SK-N-SH (cell line): ENCODE measurements at regions not wholly inside any gene's neighbourhood (a gene's known extent, or its start where the extent isn't known, plus 50 kb on each side); places are given as distances from the start of the nearest gene placed in this dataset.

Source experiments
- CTCF ChIA-PET: fragments of 300-600, 350-600 bp; formaldehyde crosslinking; extraction: SDS; loops from one replicate; lab custom pipeline; 2021; lab: Yijun Ruan, JAX
- POLR2A ChIA-PET: fragments of 350-600 bp; sonication (Branson Sonifier 250); formaldehyde crosslinking; extraction: SDS; loops from one replicate; lab custom pipeline; 2020; ENCODE audit warnings: antibody characterized with exemption, inconsistent platforms; lab: Yijun Ruan, JAX
- DNase-seq: peaks from one replicate; pipeline ENCODE4 v3.0.0; 2012
- H2AFZ ChIP-seq: fragments of 200-600 bp; sonication (generic); 2 replicates; pipeline ENCODE4 v1.8.1; 2016; ENCODE audit warnings: antibody characterized with exemption, mild to moderate bottlenecking, low read depth
- H3F3A ChIP-seq: fragments of 200-600 bp; sonication (generic); replicated peaks from 2 replicates; pipeline ENCODE3; 2016; ENCODE audit warnings: antibody characterized with exemption, mild to moderate bottlenecking; ENCODE audit not compliant: insufficient read depth
- H3K27ac ChIP-seq, 2 experiments: fragments of 200-500 bp in 1 of 2; fragments of 200-600 bp in 1 of 2; sonication (Bioruptor generic) in 1 of 2; sonication (generic), shearing (Covaris generic) in 1 of 2; 2 replicates each; pipeline versions ENCODE4 v1.5.1 to v1.6.1; 2014 to 2016; ENCODE audit warnings: low read depth in 2 of 2, inconsistent platforms in 1 of 2, low read length in 1 of 2, mild to moderate bottlenecking in 1 of 2, mixed read lengths in 1 of 2
- H3K27me3 ChIP-seq: fragments of 200-600 bp; sonication (generic), shearing (Covaris generic); 2 replicates; pipeline ENCODE4 v1.6.1; 2016; ENCODE audit warnings: mixed run types; ENCODE audit not compliant: insufficient read depth
- H3K36me3 ChIP-seq, 2 experiments: fragments of 200-500 bp in 1 of 2; fragments of 200-600 bp in 1 of 2; sonication (Bioruptor generic) in 1 of 2; sonication (generic) in 1 of 2; replicated peaks in 1 of 2; 2 replicates each; pipeline versions ENCODE3 to v1.5.1; 2014 to 2016; ENCODE audit warnings: low read length in 1 of 2, mild to moderate bottlenecking in 1 of 2; ENCODE audit not compliant: insufficient read depth in 2 of 2, control insufficient read depth in 1 of 2
- H3K4me1 ChIP-seq, 2 experiments: fragments of 200-500 bp in 1 of 2; fragments of 200-600 bp in 1 of 2; sonication (Bioruptor generic) in 1 of 2; sonication (generic), shearing (Covaris generic) in 1 of 2; 2 replicates each; pipeline versions ENCODE4 v1.5.1 to v1.6.1; 2014 to 2016; ENCODE audit warnings: low read depth in 1 of 2, low read length in 1 of 2, mixed run types in 1 of 2; ENCODE audit not compliant: insufficient read depth in 2 of 2, control insufficient read depth in 1 of 2
- H3K4me2 ChIP-seq: fragments of 200-600 bp; sonication (generic), shearing (Covaris generic); 2 replicates; pipeline ENCODE4 v1.6.1; 2017; ENCODE audit warnings: mixed run types
- H3K4me3 ChIP-seq, 2 experiments: fragments of 200-500 bp in 1 of 2; fragments of 200-600 bp in 1 of 2; sonication (Bioruptor generic) in 1 of 2; sonication (generic), shearing (Covaris generic) in 1 of 2; 2 replicates each; pipeline versions ENCODE4 v1.5.1 to v1.8.1; 2014 to 2016; ENCODE audit warnings: low read depth in 2 of 2, inconsistent platforms in 1 of 2, low read length in 1 of 2, mild to moderate bottlenecking in 1 of 2, mixed read lengths in 1 of 2, moderate library complexity in 1 of 2
- H3K79me2 ChIP-seq: fragments of 200-600 bp; sonication (generic); 2 replicates; pipeline ENCODE4 v1.8.1; 2017; ENCODE audit warnings: mild to moderate bottlenecking; ENCODE audit not compliant: insufficient read depth
- H3K9ac ChIP-seq: fragments of 200-600 bp; sonication (generic); 2 replicates; pipeline ENCODE4 v1.6.1; 2017; ENCODE audit warnings: mixed run types
- H3K9me2 ChIP-seq: fragments of 200-600 bp; sonication (generic); 2 replicates; pipeline ENCODE4 v1.6.1; 2017; ENCODE audit warnings: mixed run types
- H3K9me3 ChIP-seq: fragments of 200-600 bp; sonication (generic); 2 replicates; pipeline ENCODE4 v1.6.1; 2017; ENCODE audit warnings: mixed run types, mild to moderate bottlenecking, moderate library complexity
- H4K20me1 ChIP-seq: fragments of 200-600 bp; sonication (generic); 2 replicates; pipeline ENCODE4 v1.6.1; 2017; ENCODE audit warnings: mild to moderate bottlenecking, mixed run types; ENCODE audit not compliant: insufficient read depth
- ELF1 ChIP-seq: IDR thresholded peaks from 2 replicates; pipeline ENCODE4 v1.4.0; 2012
- FOSL2 ChIP-seq: IDR thresholded peaks from 2 replicates; pipeline ENCODE4 v1.4.0; 2012; ENCODE audit warnings: low read depth, mild to moderate bottlenecking, moderate library complexity, borderline replicate concordance
- FOXJ3 ChIP-seq: sonication (generic); formaldehyde crosslinking; IDR thresholded peaks from 2 replicates; pipeline ENCODE4 v1.5.1; 2020; ENCODE audit warnings: mild to moderate bottlenecking, missing genetic modification reagents
- FOXM1 ChIP-seq: IDR thresholded peaks from 2 replicates; pipeline ENCODE4 v1.4.0; 2012; ENCODE audit warnings: low read depth, mild to moderate bottlenecking
- GABPA ChIP-seq: IDR thresholded peaks from 2 replicates; pipeline ENCODE4 v1.4.0; 2012; ENCODE audit warnings: low read depth, mild to moderate bottlenecking
- GATA2 ChIP-seq: sonication (generic); formaldehyde crosslinking; IDR thresholded peaks from 2 replicates; pipeline ENCODE4 v1.5.0; 2020; ENCODE audit warnings: mild to moderate bottlenecking, missing genetic modification reagents
- JUND ChIP-seq: IDR thresholded peaks from 2 replicates; pipeline ENCODE4 v1.4.0; 2012
- NRF1 ChIP-seq: IDR thresholded peaks from 2 replicates; pipeline ENCODE4 v1.6.1; 2012; ENCODE audit warnings: low read depth, mild to moderate bottlenecking, low read length
- RFX5 ChIP-seq: IDR thresholded peaks from 2 replicates; pipeline ENCODE4 v1.6.1; 2012; ENCODE audit warnings: mild to moderate bottlenecking, improper control_type of control experiment, low read length
- TCF12 ChIP-seq: IDR thresholded peaks from 2 replicates; pipeline ENCODE4 v1.4.0; 2012
- TEAD4 ChIP-seq: IDR thresholded peaks from 2 replicates; pipeline ENCODE4 v1.4.0; 2012; ENCODE audit warnings: mild to moderate bottlenecking, borderline replicate concordance; ENCODE audit not compliant: insufficient read depth
- WGBS: methylation state at CpG from one replicate; pipeline ENCODE4 v1.1.6; 2017; ENCODE audit warnings: low lambda C conversion rate; 5-methylcytosine and 5-hydroxymethylcytosine counted together
- TF ChIP-seq, protein P1 (sequence below): IDR thresholded peaks from 2 replicates; pipeline ENCODE4 v1.4.0; 2012; ENCODE audit warnings: low read depth, borderline replicate concordance
- TF ChIP-seq, protein P2 (sequence below): IDR thresholded peaks from 2 replicates; pipeline ENCODE4; 2012
- TF ChIP-seq, protein P3 (sequence below): fragments of 150-350 bp; IDR thresholded peaks from 2 replicates; pipeline ENCODE4 v1.6.1; 2016; ENCODE audit warnings: mild to moderate bottlenecking, low read depth, low read length
- TF ChIP-seq, protein P4 (sequence below): IDR thresholded peaks from 2 replicates; pipeline ENCODE4 v1.6.1; 2012; ENCODE audit warnings: mild to moderate bottlenecking, low read depth, low read length, moderate library complexity
- TF ChIP-seq, protein P5 (sequence below): IDR thresholded peaks from 2 replicates; pipeline ENCODE4 v1.4.0; 2012; ENCODE audit warnings: low read depth

DNA sequence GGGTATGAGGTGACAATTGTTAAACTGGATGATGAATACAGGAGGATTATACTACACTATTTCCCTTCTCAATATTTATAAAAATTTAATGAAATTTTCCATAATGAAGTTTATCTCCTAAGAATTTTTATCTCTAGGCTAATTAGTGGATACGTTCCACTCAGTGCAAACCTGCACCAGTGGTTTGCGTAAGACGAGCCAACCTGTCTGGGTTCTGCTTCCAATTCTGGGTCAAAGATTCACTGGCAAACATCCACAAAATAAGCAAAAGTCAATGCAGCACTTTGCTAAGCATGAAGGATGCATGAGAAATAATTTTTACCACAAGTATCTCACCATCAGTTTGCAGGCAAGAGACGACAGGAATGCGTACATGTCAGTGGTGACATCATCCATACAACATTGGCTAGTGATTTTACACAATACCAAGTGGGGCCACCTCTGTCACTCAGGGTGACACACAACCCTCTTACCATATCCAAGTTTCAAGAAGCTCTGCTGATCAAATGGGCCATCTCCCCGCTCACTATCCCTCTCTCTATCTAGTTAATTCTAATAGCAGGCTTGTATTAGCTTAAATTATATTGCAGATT, 51.7 kb downstream of the FAM50B start:
- DNase-seq = no peak
- Histone ChIP-seq H3K9me3 (no peaks in the 10 kb centered on the region), H3K79me2 (no peaks in the 10 kb centered on the region), H2AFZ (no peak overlapping the region), H3K4me2 (no peak overlapping the region), H3K36me3 (no peaks in the 10 kb centered on the region), H3F3A (no peaks in the 10 kb centered on the region), H3K9ac (no peak overlapping the region), H3K9me2 (no peaks in the 10 kb centered on the region), H3K4me1 (no peaks in the 10 kb centered on the region), H4K20me1 (no peaks in the 10 kb centered on the region), H3K27ac (no peak overlapping the region), H3K27me3 (no peaks in the 10 kb centered on the region), H3K4me3 (no peak overlapping the region)
- WGBS = 92% methylated on average over 6 of the region's 6 CpGs
- TF ChIP-seq, protein P1, sequence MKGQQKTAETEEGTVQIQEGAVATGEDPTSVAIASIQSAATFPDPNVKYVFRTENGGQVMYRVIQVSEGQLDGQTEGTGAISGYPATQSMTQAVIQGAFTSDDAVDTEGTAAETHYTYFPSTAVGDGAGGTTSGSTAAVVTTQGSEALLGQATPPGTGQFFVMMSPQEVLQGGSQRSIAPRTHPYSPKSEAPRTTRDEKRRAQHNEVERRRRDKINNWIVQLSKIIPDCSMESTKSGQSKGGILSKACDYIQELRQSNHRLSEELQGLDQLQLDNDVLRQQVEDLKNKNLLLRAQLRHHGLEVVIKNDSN = no peak
- TF ChIP-seq, protein P2, sequence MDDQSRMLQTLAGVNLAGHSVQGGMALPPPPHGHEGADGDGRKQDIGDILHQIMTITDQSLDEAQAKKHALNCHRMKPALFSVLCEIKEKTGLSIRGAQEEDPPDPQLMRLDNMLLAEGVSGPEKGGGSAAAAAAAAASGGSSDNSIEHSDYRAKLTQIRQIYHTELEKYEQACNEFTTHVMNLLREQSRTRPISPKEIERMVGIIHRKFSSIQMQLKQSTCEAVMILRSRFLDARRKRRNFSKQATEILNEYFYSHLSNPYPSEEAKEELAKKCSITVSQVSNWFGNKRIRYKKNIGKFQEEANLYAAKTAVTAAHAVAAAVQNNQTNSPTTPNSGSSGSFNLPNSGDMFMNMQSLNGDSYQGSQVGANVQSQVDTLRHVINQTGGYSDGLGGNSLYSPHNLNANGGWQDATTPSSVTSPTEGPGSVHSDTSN = no peak
- no peak for TF ChIP-seq GATA2
- no peak for TF ChIP-seq RFX5
- TF ChIP-seq, protein P3, sequence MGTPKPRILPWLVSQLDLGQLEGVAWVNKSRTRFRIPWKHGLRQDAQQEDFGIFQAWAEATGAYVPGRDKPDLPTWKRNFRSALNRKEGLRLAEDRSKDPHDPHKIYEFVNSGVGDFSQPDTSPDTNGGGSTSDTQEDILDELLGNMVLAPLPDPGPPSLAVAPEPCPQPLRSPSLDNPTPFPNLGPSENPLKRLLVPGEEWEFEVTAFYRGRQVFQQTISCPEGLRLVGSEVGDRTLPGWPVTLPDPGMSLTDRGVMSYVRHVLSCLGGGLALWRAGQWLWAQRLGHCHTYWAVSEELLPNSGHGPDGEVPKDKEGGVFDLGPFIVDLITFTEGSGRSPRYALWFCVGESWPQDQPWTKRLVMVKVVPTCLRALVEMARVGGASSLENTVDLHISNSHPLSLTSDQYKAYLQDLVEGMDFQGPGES = no peak
- TF ChIP-seq NRF1 = no peak
- TF ChIP-seq FOSL2 = no peak
- TF ChIP-seq FOXJ3 = no peak
- TF ChIP-seq JUND = no peak
- TF ChIP-seq TEAD4 = no peak
- POLR2A ChIA-PET = no interaction called here
- CTCF ChIA-PET = no interaction called here

DNA sequence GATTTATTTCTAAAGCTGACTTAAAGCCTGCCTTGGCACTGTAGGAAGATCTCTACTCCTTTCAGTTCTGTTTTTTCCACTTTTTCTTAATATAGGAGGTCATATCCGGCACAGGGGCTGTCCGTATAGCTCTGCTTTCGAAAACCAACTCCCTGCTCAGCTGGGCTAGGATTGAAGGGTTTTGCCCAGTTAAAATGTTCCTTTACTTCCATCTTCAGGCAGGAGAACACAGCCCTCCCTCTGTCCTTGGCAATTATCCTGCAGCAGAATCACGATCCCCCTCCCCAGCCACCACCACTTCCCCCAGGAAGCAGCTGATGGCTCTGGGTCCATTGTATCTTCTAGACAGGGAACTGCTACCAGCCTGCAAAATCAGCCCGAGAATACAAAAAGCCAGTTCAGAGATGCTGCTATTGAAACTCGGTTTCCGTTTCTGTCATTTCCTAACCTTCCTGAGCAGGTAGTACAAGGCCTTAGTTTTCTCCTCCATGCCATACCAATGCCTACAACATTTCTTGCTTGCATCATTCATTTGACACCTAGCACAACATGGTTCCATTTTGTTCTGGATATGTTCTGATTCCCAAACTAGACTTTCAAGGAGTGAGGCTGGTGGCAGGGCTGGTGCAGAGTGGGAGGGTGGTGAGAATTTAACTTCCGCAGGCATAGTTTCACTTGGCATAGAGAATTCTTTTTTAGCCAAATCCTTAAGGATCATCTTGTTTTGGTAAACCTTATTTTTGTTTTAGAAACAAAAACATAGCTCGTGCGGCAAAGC, 53.9 kb downstream of the FAM50B start:
- H3K9me3 ChIP-seq = no peaks in the 10 kb centered on the region
- CTCF ChIA-PET = interaction anchor here (1.6 kb wide), 1 partner anchor 30 kb away, joined by 3 read pairs; no protein-coding TSS in a partner anchor
- no peaks in the 10 kb centered on the region for H3K79me2 ChIP-seq
- POLR2A ChIA-PET = no interaction called here
- no peak overlapping the region for H3K4me3 ChIP-seq
- H3K4me1 ChIP-seq = no peaks in the 10 kb centered on the region
- H4K20me1 ChIP-seq = no peaks in the 10 kb centered on the region
- no peak overlapping the region for H3K27ac ChIP-seq
- H3K4me2 ChIP-seq = no peak overlapping the region
- 91% methylated on average over 10 of the region's 10 CpGs for WGBS
- H3K9ac ChIP-seq = no peak overlapping the region
- no peaks in the 10 kb centered on the region for H3K36me3 ChIP-seq
- H3F3A ChIP-seq = no peaks in the 10 kb centered on the region
- H3K27me3 ChIP-seq = no peaks in the 10 kb centered on the region
- DNase-seq = no peak
- TF ChIP-seq TCF12 (no peak), NRF1 (no peak), GATA2 (no peak), FOSL2 (no peak), GABPA (no peak), TEAD4 (no peak), ELF1 (no peak), FOXM1 (no peak), FOXJ3 (no peak)
- TF ChIP-seq, protein P2 = no peak
- TF ChIP-seq, protein P4, sequence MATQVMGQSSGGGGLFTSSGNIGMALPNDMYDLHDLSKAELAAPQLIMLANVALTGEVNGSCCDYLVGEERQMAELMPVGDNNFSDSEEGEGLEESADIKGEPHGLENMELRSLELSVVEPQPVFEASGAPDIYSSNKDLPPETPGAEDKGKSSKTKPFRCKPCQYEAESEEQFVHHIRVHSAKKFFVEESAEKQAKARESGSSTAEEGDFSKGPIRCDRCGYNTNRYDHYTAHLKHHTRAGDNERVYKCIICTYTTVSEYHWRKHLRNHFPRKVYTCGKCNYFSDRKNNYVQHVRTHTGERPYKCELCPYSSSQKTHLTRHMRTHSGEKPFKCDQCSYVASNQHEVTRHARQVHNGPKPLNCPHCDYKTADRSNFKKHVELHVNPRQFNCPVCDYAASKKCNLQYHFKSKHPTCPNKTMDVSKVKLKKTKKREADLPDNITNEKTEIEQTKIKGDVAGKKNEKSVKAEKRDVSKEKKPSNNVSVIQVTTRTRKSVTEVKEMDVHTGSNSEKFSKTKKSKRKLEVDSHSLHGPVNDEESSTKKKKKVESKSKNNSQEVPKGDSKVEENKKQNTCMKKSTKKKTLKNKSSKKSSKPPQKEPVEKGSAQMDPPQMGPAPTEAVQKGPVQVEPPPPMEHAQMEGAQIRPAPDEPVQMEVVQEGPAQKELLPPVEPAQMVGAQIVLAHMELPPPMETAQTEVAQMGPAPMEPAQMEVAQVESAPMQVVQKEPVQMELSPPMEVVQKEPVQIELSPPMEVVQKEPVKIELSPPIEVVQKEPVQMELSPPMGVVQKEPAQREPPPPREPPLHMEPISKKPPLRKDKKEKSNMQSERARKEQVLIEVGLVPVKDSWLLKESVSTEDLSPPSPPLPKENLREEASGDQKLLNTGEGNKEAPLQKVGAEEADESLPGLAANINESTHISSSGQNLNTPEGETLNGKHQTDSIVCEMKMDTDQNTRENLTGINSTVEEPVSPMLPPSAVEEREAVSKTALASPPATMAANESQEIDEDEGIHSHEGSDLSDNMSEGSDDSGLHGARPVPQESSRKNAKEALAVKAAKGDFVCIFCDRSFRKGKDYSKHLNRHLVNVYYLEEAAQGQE = no peak
- TF ChIP-seq, protein P1 = no peak
- TF ChIP-seq, protein P5, sequence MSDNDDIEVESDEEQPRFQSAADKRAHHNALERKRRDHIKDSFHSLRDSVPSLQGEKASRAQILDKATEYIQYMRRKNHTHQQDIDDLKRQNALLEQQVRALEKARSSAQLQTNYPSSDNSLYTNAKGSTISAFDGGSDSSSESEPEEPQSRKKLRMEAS = no peak
- no peaks in the 10 kb centered on the region for H3K9me2 ChIP-seq
- no peak overlapping the region for H2AFZ ChIP-seq
